B cell (primary cell): ENCODE measurements at regions not wholly inside any gene's neighbourhood (a gene's known extent, or its start where the extent isn't known, plus 50 kb on each side); places are given as distances from the start of the nearest gene placed in this dataset.

Experiments
- ATAC-seq: fragments of 200-7000 bp; cut with Tn5 transposase; one replicate; pipeline ENCODE4 v1.10.0; 2021; ENCODE audit warnings: low read depth, mild to moderate bottlenecking, moderate number of reproducible peaks, moderate library complexity
- CTCF ChIA-PET: fragments of 350-600 bp; sonication (Branson Sonifier 250); formaldehyde crosslinking; loops from one replicate; lab custom pipeline; 2021; ENCODE audit warnings: antibody characterized with exemption, inconsistent platforms; lab: Charles Lee
- POLR2A ChIA-PET: fragments of 350-600 bp; sonication (Branson Sonifier 250); formaldehyde crosslinking; loops from one replicate; lab custom pipeline; 2021; ENCODE audit warnings: antibody characterized with exemption; lab: Charles Lee
- DNase-seq: peaks from one replicate; pipeline ENCODE4 v3.0.0; 2013
- H2AFZ ChIP-seq: 2 replicates; pipeline ENCODE4 v1.6.1; 2012; ENCODE audit warnings: mild to moderate bottlenecking, low read depth, low read length; ENCODE audit not compliant: insufficient read depth, poor library complexity, severe bottlenecking
- H3K27ac ChIP-seq, 2 donors: 1 replicate in 1 of 2; 2 replicates in 1 of 2; pipeline ENCODE4 v1.5.1; 2012 to 2013; ENCODE audit warnings: low read length in 2 of 2, mild to moderate bottlenecking in 2 of 2, moderate library complexity in 1 of 2
- H3K27me3 ChIP-seq, 4 experiments: fragments of 200-600 bp in 1 of 4; sonication (generic) in 1 of 4; replicated peaks in 1 of 4; 1 replicate in 2 of 4; 2 replicates in 2 of 4; pipeline versions ENCODE4 v1.6.1 to v1.7.0; 2013 to 2016; ENCODE audit warnings: low read length in 3 of 4, mild to moderate bottlenecking in 2 of 4, mixed read lengths in 1 of 4, moderate library complexity in 1 of 4; ENCODE audit not compliant: insufficient read depth in 4 of 4, control insufficient read depth in 3 of 4; ENCODE audit errors: control extremely low read depth in 1 of 4
- H3K36me3 ChIP-seq, 2 experiments: replicated peaks in 1 of 2; 1 replicate in 1 of 2; 2 replicates in 1 of 2; pipeline versions ENCODE4 v1.6.1 to v1.7.1; 2013; ENCODE audit warnings: low read length in 1 of 2; ENCODE audit not compliant: insufficient read depth in 2 of 2, control insufficient read depth in 1 of 2; ENCODE audit errors: control extremely low read depth in 1 of 2, extremely low read depth in 1 of 2
- H3K4me1 ChIP-seq, 2 donors: fragments of 200-600 bp in 1 of 2; sonication (generic) in 1 of 2; 1 replicate in 1 of 2; 2 replicates in 1 of 2; pipeline versions ENCODE4 v1.5.1 to v1.6.1; 2013 to 2017; ENCODE audit warnings: low read length in 2 of 2; ENCODE audit not compliant: control insufficient read depth in 2 of 2, insufficient read depth in 2 of 2
- H3K4me2 ChIP-seq: replicated peaks from 2 replicates; pipeline ENCODE3; 2012; ENCODE audit warnings: mild to moderate bottlenecking, low read depth, low read length; ENCODE audit not compliant: poor library complexity, severe bottlenecking
- H3K4me3 ChIP-seq, 5 experiments: fragments of 200-600 bp in 1 of 5; sonication (generic) in 1 of 5; 1 replicate in 3 of 5; 2 replicates in 2 of 5; pipeline versions ENCODE4 v1.5.1 to v1.7.0; 2011 to 2016; ENCODE audit warnings: low read length in 4 of 5, mild to moderate bottlenecking in 4 of 5, low read depth in 2 of 5, control low read depth in 1 of 5, moderate library complexity in 1 of 5; ENCODE audit not compliant: insufficient read depth in 1 of 5; ENCODE audit errors: control extremely low read depth in 1 of 5, extremely low read depth in 1 of 5
- H3K79me2 ChIP-seq: fragments of 200-600 bp; sonication (generic); one replicate; pipeline ENCODE4 v1.6.0; 2016; ENCODE audit warnings: low read length; ENCODE audit not compliant: control insufficient read depth, insufficient read depth
- H3K9ac ChIP-seq: fragments of 200-600 bp; sonication (generic); 2 replicates; pipeline ENCODE4 v1.6.1; 2017; ENCODE audit warnings: mild to moderate bottlenecking, low read length, moderate library complexity
- H3K9me3 ChIP-seq, 3 donors: one replicate each; pipeline versions ENCODE4 v1.6.1 to v1.7.1; 2013; ENCODE audit warnings: low read length in 2 of 3; ENCODE audit not compliant: control insufficient read depth in 2 of 3, insufficient read depth in 1 of 3; ENCODE audit errors: control extremely low read depth in 1 of 3
- H4K20me1 ChIP-seq: 2 replicates; pipeline ENCODE4 v1.6.0; 2012; ENCODE audit warnings: mild to moderate bottlenecking, low read length; ENCODE audit not compliant: insufficient read depth, control insufficient read depth, poor library complexity, severe bottlenecking
- H3K27ac Mint-ChIP-seq: one replicate; pipeline ENCODE4 v1.8.0; 2021; ENCODE audit warnings: mixed read lengths
- H3K27me3 Mint-ChIP-seq: one replicate; pipeline ENCODE4 v1.8.0; 2021; ENCODE audit warnings: mixed read lengths
- H3K4me1 Mint-ChIP-seq: one replicate; pipeline ENCODE4 v1.8.0; 2021; ENCODE audit warnings: mixed read lengths
- H3K4me3 Mint-ChIP-seq: one replicate; pipeline ENCODE4 v1.8.0; 2021; ENCODE audit warnings: mixed read lengths
- H3K9me3 Mint-ChIP-seq: one replicate; pipeline ENCODE4 v1.8.0; 2022; ENCODE audit warnings: mixed read lengths; ENCODE audit not compliant: insufficient read depth
- CTCF ChIP-seq: fragments of 200-600 bp; IDR thresholded peaks from one replicate; pipeline ENCODE4 v1.8.0; 2022; ENCODE audit warnings: antibody characterized with exemption, mild to moderate bottlenecking
- EZH2 ChIP-seq: IDR thresholded peaks from 2 replicates; pipeline ENCODE4 v1.6.1; 2012; ENCODE audit warnings: borderline replicate concordance, low read depth, mild to moderate bottlenecking, moderate library complexity, low read length; ENCODE audit not compliant: insufficient read depth, poor library complexity, severe bottlenecking
- WGBS: methylation state at CpG from one replicate; pipeline ENCODE4 v1.1.5; 2013; ENCODE audit warnings: missing lambda C conversion rate; ENCODE audit not compliant: insufficient coverage; 5-methylcytosine and 5-hydroxymethylcytosine counted together
- intact Hi-C: fragments of 100-400 bp; cut with micrococcal nuclease; formaldehyde crosslinking; loops from one replicate; pipeline ENCODE4 v1.10.0; 2022

- Mint-ChIP-seq H3K4me3 (no peak overlapping the region), H3K27ac (no peak overlapping the region), H3K4me1 (no peaks in the 10 kb centered on the region), H3K27me3 (no peaks in the 10 kb centered on the region), H3K9me3 (no peaks in the 10 kb centered on the region)
- intact Hi-C loops: no loop called here
- H3K36me3 ChIP-seq: no peaks in the 10 kb centered on the region
- no CpG with 5 or more reads among the region's 1 CpG for WGBS
- no peaks in the 10 kb centered on the region for H3K4me1 ChIP-seq
- H3K9ac ChIP-seq: no peak overlapping the region
- no peak for ATAC-seq
- no peak for DNase-seq
- no peak for TF ChIP-seq EZH2
- no peak overlapping the region for H3K4me2 ChIP-seq
- H3K4me3 ChIP-seq: no peak overlapping the region
- H3K27ac ChIP-seq: no peak overlapping the region
- CTCF ChIA-PET: no interaction called here
- no peaks in the 10 kb centered on the region for H4K20me1 ChIP-seq
- H2AFZ ChIP-seq: no peak overlapping the region
- H3K79me2 ChIP-seq: no peaks in the 10 kb centered on the region
- no peaks in the 10 kb centered on the region for H3K27me3 ChIP-seq
- POLR2A ChIA-PET: no interaction called here
- peaks cover 0 to 5% (median 0%) of the 10 kb centered on the region in 3 donors for H3K9me3 ChIP-seq
Measured at GRCh38 chr5:174925586-174925985, 201.2 kb downstream of the MSX2 start.

- Histone ChIP-seq H3K36me3 (no peaks in the 10 kb centered on the region), H3K27ac (no peak overlapping the region), H2AFZ (no peak overlapping the region), H3K9ac (no peak overlapping the region), H3K27me3 (no peaks in the 10 kb centered on the region), H3K79me2 (no peaks in the 10 kb centered on the region), H3K9me3 (peaks cover 0 to 5% (median 0%) of the 10 kb centered on the region in 3 donors), H4K20me1 (no peaks in the 10 kb centered on the region), H3K4me1 (no peaks in the 10 kb centered on the region), H3K4me2 (no peak overlapping the region), H3K4me3 (no peak overlapping the region)
- Mint-ChIP-seq H3K27ac (no peak overlapping the region), H3K4me1 (no peaks in the 10 kb centered on the region), H3K27me3 (peaks cover 7% of the 10 kb centered on the region), H3K9me3 (no peaks in the 10 kb centered on the region), H3K4me3 (no peak overlapping the region)
- POLR2A ChIA-PET: no interaction called here
- intact Hi-C loops: no loop called here
- no peak for ATAC-seq
- WGBS: 92% methylated on average over 14 of the region's 20 CpGs
- no peak for DNase-seq
- TF ChIP-seq CTCF (no peak), EZH2 (no peak)
- CTCF ChIA-PET: no interaction called here
Measured at GRCh38 chr5:174922955-174923354, 198.6 kb downstream of the MSX2 start.
